ENCODE measurements at regions not wholly inside any gene's neighbourhood (a gene's known extent, or its start where the extent isn't known, plus 50 kb on each side); places are given as distances from the start of the nearest gene placed in this dataset.

DNA sequence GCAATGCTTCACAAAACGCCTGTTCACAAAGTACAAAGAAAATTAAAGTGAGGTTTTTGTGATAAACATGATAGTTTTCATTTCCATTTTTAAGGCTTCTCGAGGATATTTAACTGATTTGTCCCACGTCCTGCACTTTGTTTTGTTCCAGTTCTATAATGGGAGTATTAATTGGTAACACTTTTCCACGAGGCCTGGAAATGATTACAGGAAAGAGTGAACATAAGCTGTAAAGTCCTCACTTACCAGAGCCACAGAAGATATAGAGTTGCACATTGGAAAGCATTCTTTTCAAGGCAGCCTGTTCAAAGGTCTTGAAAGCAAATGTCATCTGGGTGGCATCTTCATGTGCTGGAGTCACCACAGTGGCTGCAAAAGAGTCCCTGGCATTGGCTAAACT lies 1236.6 kb downstream of the BCL11B start:
- TF ChIP-seq, protein P1, sequence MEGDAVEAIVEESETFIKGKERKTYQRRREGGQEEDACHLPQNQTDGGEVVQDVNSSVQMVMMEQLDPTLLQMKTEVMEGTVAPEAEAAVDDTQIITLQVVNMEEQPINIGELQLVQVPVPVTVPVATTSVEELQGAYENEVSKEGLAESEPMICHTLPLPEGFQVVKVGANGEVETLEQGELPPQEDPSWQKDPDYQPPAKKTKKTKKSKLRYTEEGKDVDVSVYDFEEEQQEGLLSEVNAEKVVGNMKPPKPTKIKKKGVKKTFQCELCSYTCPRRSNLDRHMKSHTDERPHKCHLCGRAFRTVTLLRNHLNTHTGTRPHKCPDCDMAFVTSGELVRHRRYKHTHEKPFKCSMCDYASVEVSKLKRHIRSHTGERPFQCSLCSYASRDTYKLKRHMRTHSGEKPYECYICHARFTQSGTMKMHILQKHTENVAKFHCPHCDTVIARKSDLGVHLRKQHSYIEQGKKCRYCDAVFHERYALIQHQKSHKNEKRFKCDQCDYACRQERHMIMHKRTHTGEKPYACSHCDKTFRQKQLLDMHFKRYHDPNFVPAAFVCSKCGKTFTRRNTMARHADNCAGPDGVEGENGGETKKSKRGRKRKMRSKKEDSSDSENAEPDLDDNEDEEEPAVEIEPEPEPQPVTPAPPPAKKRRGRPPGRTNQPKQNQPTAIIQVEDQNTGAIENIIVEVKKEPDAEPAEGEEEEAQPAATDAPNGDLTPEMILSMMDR (IDR thresholded peaks at IDR 0.05; ENCODE audit: insufficient read depth, low read depth, low read length) = no peak
- DNase-seq (ENCODE audit: low read depth) = no peak
- H3K4me3 ChIP-seq (ENCODE audit: low read depth, low read length) = no peak overlapping the region
- POLR2A ChIA-PET = no interaction called here
- H3K36me3 ChIP-seq (ENCODE audit: control insufficient read depth, insufficient read depth, low read length) = no peaks in the 10 kb centered on the region
- CTCF ChIA-PET = interaction anchor here (0.6 kb wide), 1 partner anchor 10 kb away, joined by 3 read pairs; no protein-coding TSS in a partner anchor
- H3K27me3 ChIP-seq (ENCODE audit: control insufficient read depth, insufficient read depth, low read length) = no peaks in the 10 kb centered on the region

- DNase-seq (ENCODE audit: low read depth) = no peak
- ChIA-PET POLR2A (no interaction called here), CTCF (no interaction called here)
- Histone ChIP-seq H3K4me3 (ENCODE audit: low read depth, low read length) (no peak overlapping the region), H3K27me3 (ENCODE audit: control insufficient read depth, insufficient read depth, low read length) (no peaks in the 10 kb centered on the region), H3K36me3 (ENCODE audit: control insufficient read depth, insufficient read depth, low read length) (no peaks in the 10 kb centered on the region)
- TF ChIP-seq, protein P1 (IDR thresholded peaks at IDR 0.05; ENCODE audit: insufficient read depth, low read depth, low read length) = no peak
Measured at GRCh38 chr14:98037831-98038230, 1234.2 kb downstream of the BCL11B start.

DNA sequence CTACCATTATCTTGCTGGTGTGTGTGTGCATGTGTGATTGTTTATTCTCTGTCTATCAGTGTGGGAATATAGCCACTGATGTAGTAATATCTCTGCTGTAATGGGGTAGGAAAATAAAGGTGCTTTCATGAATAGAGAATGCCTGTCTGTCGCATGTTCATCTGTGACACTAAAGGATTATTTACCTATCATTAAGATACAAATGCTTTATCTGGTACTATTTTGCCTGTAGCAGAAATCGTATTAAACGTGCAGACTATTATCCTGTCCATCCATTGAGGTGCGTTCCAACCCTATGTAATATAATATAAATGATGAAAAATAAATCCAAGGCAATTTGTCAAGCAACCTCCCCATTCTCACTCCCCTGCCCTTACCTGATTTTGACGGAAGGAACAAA lies 1215.1 kb downstream of the BCL11B start:
- TF ChIP-seq, protein P1 (IDR thresholded peaks at IDR 0.05; ENCODE audit: insufficient read depth, low read depth, low read length) = no peak
- no peak for DNase-seq (ENCODE audit: low read depth)
- Histone ChIP-seq H3K27me3 (ENCODE audit: control insufficient read depth, insufficient read depth, low read length) (no peaks in the 10 kb centered on the region), H3K36me3 (ENCODE audit: control insufficient read depth, insufficient read depth, low read length) (no peaks in the 10 kb centered on the region), H3K4me3 (ENCODE audit: low read depth, low read length) (no peak overlapping the region)
- CTCF ChIA-PET = no interaction called here
- POLR2A ChIA-PET = no interaction called here

DNA sequence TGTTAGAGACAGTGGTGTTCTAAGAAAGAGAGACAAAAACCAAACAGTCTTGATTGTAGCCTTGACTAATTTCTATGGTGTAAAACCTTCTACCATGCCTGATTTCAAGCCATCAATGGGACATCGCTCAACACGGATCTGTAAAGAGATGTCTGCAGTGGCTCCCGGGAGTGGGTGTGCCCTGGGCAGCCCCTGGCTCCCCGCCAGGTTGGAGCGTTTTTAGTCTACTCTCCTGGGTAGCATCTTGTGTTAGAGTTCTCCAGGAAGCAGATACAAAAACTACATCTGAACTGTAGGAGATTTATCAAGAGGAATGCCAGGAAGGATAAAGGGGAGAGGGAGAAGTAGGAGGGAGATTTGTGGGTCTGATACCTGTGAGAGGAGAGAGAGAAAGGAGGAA lies 1212.9 kb downstream of the BCL11B start:
- TF ChIP-seq, protein P1 (IDR thresholded peaks at IDR 0.05; ENCODE audit: insufficient read depth, low read depth, low read length) = no peak
- H3K36me3 ChIP-seq (ENCODE audit: control insufficient read depth, insufficient read depth, low read length) = no peaks in the 10 kb centered on the region
- CTCF ChIA-PET = no interaction called here
- POLR2A ChIA-PET = no interaction called here
- no peaks in the 10 kb centered on the region for H3K27me3 ChIP-seq (ENCODE audit: control insufficient read depth, insufficient read depth, low read length)
- no peak for DNase-seq (ENCODE audit: low read depth)
- no peak overlapping the region for H3K4me3 ChIP-seq (ENCODE audit: low read depth, low read length)

DNA sequence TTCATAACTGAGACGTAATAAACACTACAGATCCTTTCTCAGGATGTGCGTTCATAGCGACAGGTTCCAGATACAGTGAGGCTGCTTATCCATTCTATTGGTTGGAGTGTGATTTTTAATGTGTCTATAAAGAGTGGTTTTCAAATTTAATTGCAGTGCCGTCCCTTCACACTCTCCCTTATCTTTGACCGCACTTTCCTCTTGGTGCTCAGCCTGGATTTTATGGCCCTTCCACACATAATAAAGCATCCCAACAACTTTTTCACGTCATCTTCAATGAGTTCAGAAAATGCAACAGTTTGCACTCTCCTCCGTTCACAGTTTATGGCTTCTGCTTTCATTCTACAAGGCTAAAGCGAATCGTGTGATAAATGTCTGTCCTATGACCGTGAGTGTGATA lies 1209.9 kb downstream of the BCL11B start:
- CTCF ChIA-PET = no interaction called here
- DNase-seq (ENCODE audit: low read depth) = no peak
- POLR2A ChIA-PET = no interaction called here
- H3K4me3 ChIP-seq (ENCODE audit: low read depth, low read length) = no peak overlapping the region
- no peaks in the 10 kb centered on the region for H3K36me3 ChIP-seq (ENCODE audit: control insufficient read depth, insufficient read depth, low read length)
- no peaks in the 10 kb centered on the region for H3K27me3 ChIP-seq (ENCODE audit: control insufficient read depth, insufficient read depth, low read length)
- TF ChIP-seq, protein P1 (IDR thresholded peaks at IDR 0.05; ENCODE audit: insufficient read depth, low read depth, low read length) = no peak
